Endodermal cell (in vitro differentiated cells): ENCODE measurements at regions not wholly inside any gene's neighbourhood (a gene's known extent, or its start where the extent isn't known, plus 50 kb on each side); places are given as distances from the start of the nearest gene placed in this dataset.

Experiments
- DNase-seq: peaks from one replicate; pipeline ENCODE4 v3.0.0-alpha.2; 2017
- H3K27ac ChIP-seq: 2 replicates; pipeline ENCODE4 v1.5.1; 2013; ENCODE audit warnings: mild to moderate bottlenecking, low read depth, low read length, moderate library complexity
- H3K27me3 ChIP-seq: 2 replicates; pipeline ENCODE4 v1.6.1; 2013; ENCODE audit warnings: mild to moderate bottlenecking, low read length, moderate library complexity; ENCODE audit not compliant: insufficient read depth, control insufficient read depth, poor library complexity, severe bottlenecking
- H3K36me3 ChIP-seq: 2 replicates; pipeline ENCODE4 v1.7.0; 2013; ENCODE audit warnings: mild to moderate bottlenecking, low read length, moderate library complexity; ENCODE audit not compliant: control insufficient read depth, insufficient read depth
- H3K4me1 ChIP-seq: one replicate; pipeline ENCODE4 v1.7.0; 2013; ENCODE audit warnings: low read length; ENCODE audit not compliant: control insufficient read depth, insufficient read depth
- H3K4me3 ChIP-seq: 2 replicates; pipeline ENCODE4 v1.5.1; 2013; ENCODE audit warnings: mild to moderate bottlenecking, low read length, moderate library complexity
- H3K9ac ChIP-seq: 2 replicates; pipeline ENCODE4 v1.6.1; 2013; ENCODE audit warnings: mild to moderate bottlenecking, low read length, moderate library complexity; ENCODE audit not compliant: poor library complexity, severe bottlenecking; ENCODE audit errors: extremely low read depth
- H3K9me3 ChIP-seq: 2 replicates; pipeline ENCODE4 v1.6.1; 2013; ENCODE audit warnings: mild to moderate bottlenecking, low read length, moderate library complexity; ENCODE audit not compliant: control insufficient read depth
- H3K27ac Mint-ChIP-seq: 2 replicates; pipeline ENCODE4 v1.8.0; 2020; ENCODE audit warnings: mixed read lengths
- H3K27me3 Mint-ChIP-seq: 2 replicates; pipeline ENCODE4 v1.8.0; 2021; ENCODE audit warnings: mild to moderate bottlenecking, mixed read lengths; ENCODE audit not compliant: insufficient read depth
- H3K36me3 Mint-ChIP-seq: 2 replicates; pipeline ENCODE4 v1.8.0; 2020; ENCODE audit warnings: low read depth, mixed read lengths
- H3K4me1 Mint-ChIP-seq: 2 replicates; pipeline ENCODE4 v1.8.0; 2020; ENCODE audit warnings: mixed read lengths
- H3K4me3 Mint-ChIP-seq: 2 replicates; pipeline ENCODE4 v1.8.0; 2020; ENCODE audit warnings: mild to moderate bottlenecking, moderate library complexity, mixed read lengths
- H3K9me3 Mint-ChIP-seq: 2 replicates; pipeline ENCODE4 v1.8.0; 2020; ENCODE audit warnings: mild to moderate bottlenecking, mixed read lengths
- WGBS, 2 experiments: methylation state at CpG; one replicate each; pipeline versions ENCODE4 v1.1.5 to v1.1.7; 2013; ENCODE audit warnings: missing lambda C conversion rate in 2 of 2, mixed read lengths in 1 of 2; ENCODE audit not compliant: insufficient coverage in 1 of 2, insufficient read length in 1 of 2; 5-methylcytosine and 5-hydroxymethylcytosine counted together
- TF ChIP-seq, protein P1 (sequence below): fragments of 200-600 bp; sonication (generic); conservative IDR thresholded peaks from 2 replicates; pipeline ENCODE4 v1.5.0; 2021; ENCODE audit warnings: antibody characterized with exemption, mild to moderate bottlenecking

- H3K36me3 ChIP-seq: no peaks in the 10 kb centered on the region
- H3K36me3 Mint-ChIP-seq: no peaks in the 10 kb centered on the region
- no peaks in the 10 kb centered on the region for H3K27me3 Mint-ChIP-seq
- no peaks in the 10 kb centered on the region for H3K4me1 ChIP-seq
- no peaks in the 10 kb centered on the region for H3K9me3 Mint-ChIP-seq
- TF ChIP-seq, protein P1, sequence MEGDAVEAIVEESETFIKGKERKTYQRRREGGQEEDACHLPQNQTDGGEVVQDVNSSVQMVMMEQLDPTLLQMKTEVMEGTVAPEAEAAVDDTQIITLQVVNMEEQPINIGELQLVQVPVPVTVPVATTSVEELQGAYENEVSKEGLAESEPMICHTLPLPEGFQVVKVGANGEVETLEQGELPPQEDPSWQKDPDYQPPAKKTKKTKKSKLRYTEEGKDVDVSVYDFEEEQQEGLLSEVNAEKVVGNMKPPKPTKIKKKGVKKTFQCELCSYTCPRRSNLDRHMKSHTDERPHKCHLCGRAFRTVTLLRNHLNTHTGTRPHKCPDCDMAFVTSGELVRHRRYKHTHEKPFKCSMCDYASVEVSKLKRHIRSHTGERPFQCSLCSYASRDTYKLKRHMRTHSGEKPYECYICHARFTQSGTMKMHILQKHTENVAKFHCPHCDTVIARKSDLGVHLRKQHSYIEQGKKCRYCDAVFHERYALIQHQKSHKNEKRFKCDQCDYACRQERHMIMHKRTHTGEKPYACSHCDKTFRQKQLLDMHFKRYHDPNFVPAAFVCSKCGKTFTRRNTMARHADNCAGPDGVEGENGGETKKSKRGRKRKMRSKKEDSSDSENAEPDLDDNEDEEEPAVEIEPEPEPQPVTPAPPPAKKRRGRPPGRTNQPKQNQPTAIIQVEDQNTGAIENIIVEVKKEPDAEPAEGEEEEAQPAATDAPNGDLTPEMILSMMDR: no peak
- H3K4me3 ChIP-seq: no peak overlapping the region
- no peak overlapping the region for H3K27ac ChIP-seq
- H3K9me3 ChIP-seq: no peaks in the 10 kb centered on the region
- H3K4me3 Mint-ChIP-seq: no peak overlapping the region
- peak; percentile 21 for DNase-seq
- H3K27ac Mint-ChIP-seq: no peak overlapping the region
- H3K9ac ChIP-seq: no peak overlapping the region
- WGBS, 2 experiments: 89 to 100% methylated on average over 9 to 10 of the region's 10 CpGs
- H3K27me3 ChIP-seq: no peaks in the 10 kb centered on the region
- peaks cover 6% of the 10 kb centered on the region for H3K4me1 Mint-ChIP-seq
These were observed 495.0 kb downstream of the BRD1 start for GRCh38 chr22:49332691-49333090.

- 89 to 94% methylated on average over 7 to 10 of the region's 10 CpGs for WGBS, 2 experiments
- Histone ChIP-seq H3K27ac (no peak overlapping the region), H3K9me3 (no peaks in the 10 kb centered on the region), H3K4me1 (no peaks in the 10 kb centered on the region), H3K9ac (no peak overlapping the region), H3K36me3 (no peaks in the 10 kb centered on the region), H3K4me3 (no peak overlapping the region), H3K27me3 (no peaks in the 10 kb centered on the region)
- DNase-seq: peak; percentile 17
- peaks cover 6% of the 10 kb centered on the region for H3K4me1 Mint-ChIP-seq
- no peaks in the 10 kb centered on the region for H3K36me3 Mint-ChIP-seq
- TF ChIP-seq, protein P1: no peak
- no peak overlapping the region for H3K27ac Mint-ChIP-seq
- no peaks in the 10 kb centered on the region for H3K27me3 Mint-ChIP-seq
- no peaks in the 10 kb centered on the region for H3K9me3 Mint-ChIP-seq
- H3K4me3 Mint-ChIP-seq: no peak overlapping the region
These were observed 495.8 kb downstream of the BRD1 start for GRCh38 chr22:49331878-49332277.

- peaks cover 6% of the 10 kb centered on the region for H3K4me1 Mint-ChIP-seq
- H3K36me3 ChIP-seq: no peaks in the 10 kb centered on the region
- no peaks in the 10 kb centered on the region for H3K4me1 ChIP-seq
- H3K27ac ChIP-seq: no peak overlapping the region
- no peak overlapping the region for H3K27ac Mint-ChIP-seq
- no peaks in the 10 kb centered on the region for H3K27me3 Mint-ChIP-seq
- DNase-seq: peak; percentile 13
- no peaks in the 10 kb centered on the region for H3K27me3 ChIP-seq
- TF ChIP-seq, protein P1: no peak
- no peaks in the 10 kb centered on the region for H3K36me3 Mint-ChIP-seq
- no peak overlapping the region for H3K4me3 Mint-ChIP-seq
- H3K9me3 ChIP-seq: no peaks in the 10 kb centered on the region
- no peak overlapping the region for H3K4me3 ChIP-seq
- no peak overlapping the region for H3K9ac ChIP-seq
- 93% methylated on average over 4 to 12 of the region's 12 CpGs for WGBS, 2 experiments
- H3K9me3 Mint-ChIP-seq: no peaks in the 10 kb centered on the region
These were observed 496.4 kb downstream of the BRD1 start for GRCh38 chr22:49331223-49331815.
